CD4-positive, alpha-beta T cell treated with Interferon alpha-2 for 1 hour (primary cell): ENCODE measurements at regions not wholly inside any gene's neighbourhood (a gene's known extent, or its start where the extent isn't known, plus 50 kb on each side); places are given as distances from the start of the nearest gene placed in this dataset.

Source experiments
- DNase-seq, 2 donors: peaks; one replicate each; pipeline ENCODE4 v3.0.0-alpha.2; 2020 to 2022

DNA sequence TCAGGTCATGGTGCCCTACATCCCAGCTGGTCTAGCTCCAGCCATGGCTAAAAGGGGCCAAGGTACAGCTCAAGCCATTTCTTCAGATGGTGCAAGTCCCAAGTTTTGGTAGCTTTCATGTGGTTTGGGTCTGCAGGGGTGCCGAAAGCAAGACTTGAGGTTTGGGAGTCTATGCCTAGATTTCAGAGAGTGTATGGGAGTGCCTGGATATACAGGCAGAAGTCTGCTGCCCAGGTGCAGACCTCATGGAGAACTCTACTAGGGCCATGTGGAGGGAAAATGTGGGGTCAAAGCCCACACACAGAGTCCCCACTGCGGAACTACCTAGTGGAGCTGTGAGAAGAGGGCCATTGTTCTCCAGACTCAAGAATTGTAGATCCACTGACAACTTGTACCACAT, 1000.9 kb upstream of the ADGRB3 start:
- no peak for DNase-seq

- no peak for DNase-seq
Observed at GRCh38 chr6:67633058-67633457, 1002.0 kb upstream of the ADGRB3 start.

DNA sequence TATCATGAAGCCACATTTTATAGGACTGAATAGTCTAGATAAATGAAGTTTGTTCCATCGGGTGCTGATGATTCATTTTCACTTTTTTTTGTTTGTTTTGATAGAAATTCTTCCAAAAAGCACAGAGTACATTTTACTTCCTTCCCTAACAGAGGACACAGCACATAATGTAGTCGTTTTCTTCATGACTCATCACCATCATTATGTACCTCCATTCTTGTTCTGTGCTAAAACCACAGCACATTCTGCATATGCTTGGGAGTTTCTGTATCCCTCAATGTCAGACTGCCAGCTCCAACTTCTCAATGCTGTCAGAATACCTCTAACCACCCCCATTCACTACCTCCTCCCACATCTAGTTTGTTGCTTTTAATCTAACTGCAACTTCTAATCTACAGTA, 1004.9 kb upstream of the ADGRB3 start:
- DNase-seq = no peak

DNA sequence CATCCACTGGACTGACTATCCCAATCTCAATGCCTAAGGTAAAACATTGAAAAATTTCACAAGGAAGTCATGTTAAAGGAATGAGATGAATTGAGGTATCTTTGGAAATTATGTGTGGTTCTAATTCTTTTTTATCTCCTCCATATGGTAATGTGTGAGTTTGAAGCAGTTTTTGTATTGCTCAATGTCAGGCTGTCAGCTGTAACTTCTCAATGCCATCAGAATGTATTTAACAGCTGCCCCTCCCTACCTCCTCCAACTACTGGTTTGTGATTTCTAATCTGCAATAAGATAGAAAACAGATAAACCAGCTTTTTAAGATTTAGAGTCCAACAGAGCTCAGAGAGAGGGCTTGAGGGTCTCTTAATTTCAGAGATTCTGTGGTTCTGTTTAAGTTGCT, 1005.8 kb upstream of the ADGRB3 start:
- DNase-seq = no peak

GRCh38 chr6:67615796-67616195, 1019.3 kb upstream of the ADGRB3 start:
- DNase-seq = no peak

DNA sequence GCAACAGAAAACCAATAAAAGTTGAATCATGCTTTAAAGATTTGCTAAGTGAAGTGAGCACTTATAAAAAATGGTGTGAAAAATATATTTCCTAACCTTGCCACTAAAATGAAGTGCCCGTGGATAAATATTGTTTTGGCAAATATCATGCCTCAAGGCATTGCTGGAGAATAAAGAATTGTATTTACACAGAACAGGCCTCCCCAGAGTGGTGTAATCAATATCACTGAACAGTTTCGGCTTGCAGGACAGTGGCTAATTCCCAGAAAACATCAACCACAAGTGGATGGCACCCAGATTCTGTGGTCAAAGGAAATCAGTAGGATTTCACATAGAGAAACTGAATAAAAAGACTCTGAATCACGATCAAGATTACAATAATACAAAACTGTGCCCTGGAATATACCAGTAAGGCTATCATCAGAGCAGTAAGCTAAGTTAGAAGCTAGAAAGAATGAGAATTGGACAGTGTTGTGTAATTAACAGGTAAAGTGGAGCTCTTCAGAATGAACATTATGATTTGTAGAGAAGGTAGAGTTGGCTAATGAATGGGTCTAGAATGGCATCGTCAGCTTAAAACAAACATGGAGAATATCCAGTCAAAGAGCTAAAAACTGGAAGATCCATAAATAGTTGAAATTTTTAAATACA, 1026.9 kb upstream of the ADGRB3 start:
- DNase-seq = no peak

DNA sequence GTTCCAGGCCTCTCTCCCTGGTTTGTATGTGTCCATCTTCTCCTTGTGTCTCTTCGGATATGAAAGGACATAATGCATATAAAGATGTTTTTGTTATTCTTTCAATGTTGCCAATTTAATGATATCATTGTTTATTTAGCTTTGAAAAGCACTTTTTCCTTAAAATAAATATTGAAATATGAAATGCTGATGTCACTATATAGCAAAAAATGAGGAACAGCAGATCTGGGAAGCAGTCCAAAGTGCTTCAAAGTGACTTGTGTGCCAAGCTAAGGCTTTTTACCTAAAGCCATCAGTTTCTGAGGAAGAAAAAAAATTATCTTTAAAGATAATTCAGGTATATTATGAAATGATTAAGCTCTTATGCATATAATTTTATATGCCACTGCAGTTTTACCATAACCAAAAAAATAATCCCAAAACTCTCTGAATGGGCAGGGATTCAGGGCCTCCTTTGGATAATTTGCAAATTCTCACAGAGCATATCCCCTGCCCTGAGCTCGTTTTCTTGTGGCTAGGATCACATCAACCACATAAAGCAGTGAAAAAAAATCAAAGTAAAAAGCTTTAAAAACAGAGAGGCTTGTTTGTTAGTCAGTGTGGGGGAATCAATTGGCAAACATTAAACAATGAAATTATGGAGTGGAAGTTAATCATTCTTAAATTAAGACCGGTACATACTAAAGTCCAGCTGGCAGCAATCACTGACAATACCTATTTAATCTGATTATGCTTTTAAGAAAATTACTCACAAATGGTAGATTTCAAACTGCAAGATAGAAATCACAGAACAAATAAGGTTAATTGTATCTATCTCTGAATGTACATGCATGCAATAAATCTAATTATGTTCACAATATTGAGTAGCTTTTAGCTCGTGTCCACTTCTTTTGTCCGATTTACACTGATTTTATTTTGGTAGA, 1027.9 kb upstream of the ADGRB3 start:
- DNase-seq = no peak

GRCh38 chr6:67594366-67594765, 1040.7 kb upstream of the ADGRB3 start:
- no peak for DNase-seq

DNA sequence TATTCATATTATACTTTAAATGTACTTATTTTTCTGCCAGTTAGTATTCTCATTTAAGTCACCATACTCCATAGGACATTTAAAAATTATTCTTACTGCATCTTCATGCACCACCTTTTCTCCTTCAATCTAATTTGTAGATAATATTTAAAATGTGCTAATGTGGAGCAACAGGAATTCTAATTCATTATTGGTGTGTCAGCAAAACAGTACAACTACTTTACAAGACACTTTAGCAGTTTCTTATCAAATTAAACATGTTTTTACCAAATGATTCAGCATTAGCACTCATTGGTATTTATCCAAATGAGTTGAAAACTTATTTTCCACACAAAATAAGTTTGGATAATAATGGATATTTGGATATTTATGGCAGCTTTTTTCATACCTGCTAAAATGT, 1041.8 kb upstream of the ADGRB3 start:
- no peak for DNase-seq

- no peak for DNase-seq
Observed at GRCh38 chr6:67591910-67592309, 1043.2 kb upstream of the ADGRB3 start.

- DNase-seq = no peak
Observed at GRCh38 chr6:67567842-67568241, 1067.2 kb upstream of the ADGRB3 start.

- DNase-seq = no peak
Observed at GRCh38 chr6:67563671-67564070, 1071.4 kb upstream of the ADGRB3 start.

- no peak for DNase-seq
Observed at GRCh38 chr6:67560068-67560467, 1075.0 kb upstream of the ADGRB3 start.

DNA sequence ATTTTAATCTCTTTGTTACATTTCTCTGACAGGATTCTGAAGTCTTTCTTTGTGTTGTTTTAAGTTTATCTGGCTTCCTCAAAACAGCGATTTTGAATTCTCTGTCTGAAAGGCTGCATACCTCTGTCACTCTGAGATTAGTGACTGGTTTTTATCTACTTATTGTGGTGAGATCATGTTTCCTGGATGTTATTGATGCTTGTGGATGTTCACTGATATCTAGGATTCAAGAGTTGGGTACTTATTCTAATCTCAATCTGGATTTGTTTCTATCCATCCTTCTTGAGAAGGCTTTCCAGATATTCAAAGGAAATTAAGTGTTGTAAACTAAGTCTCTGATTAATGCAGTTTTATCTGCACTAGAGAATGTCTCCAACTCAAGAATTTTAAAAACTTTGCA, 1076.1 kb upstream of the ADGRB3 start:
- DNase-seq = no peak

GRCh38 chr6:67544851-67545452, 1090.1 kb upstream of the ADGRB3 start:
- DNase-seq = no peak

- DNase-seq = no peak
Observed at GRCh38 chr6:67541586-67541985, 1093.5 kb upstream of the ADGRB3 start.

- no peak for DNase-seq
Observed at GRCh38 chr6:67538032-67538431, 1097.0 kb upstream of the ADGRB3 start.

DNA sequence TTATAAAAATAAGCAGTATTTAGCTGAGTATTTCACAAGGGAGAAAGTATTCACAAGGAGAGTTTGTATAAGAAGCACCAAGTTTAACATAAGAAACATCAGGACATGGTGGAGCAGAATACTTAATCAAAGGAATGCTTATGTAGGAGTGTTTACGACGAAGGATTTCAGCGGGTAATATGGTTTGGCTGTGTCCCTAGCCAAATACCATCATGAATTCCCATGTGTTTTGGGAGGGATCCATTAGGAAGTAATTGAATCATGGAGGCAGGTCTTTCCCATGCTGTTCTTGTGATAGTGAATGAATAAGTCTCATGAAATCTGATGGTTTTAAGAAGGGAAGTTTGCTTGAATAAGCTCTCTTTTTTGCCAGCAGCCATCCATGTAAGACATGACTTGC, 1099.1 kb upstream of the ADGRB3 start:
- no peak for DNase-seq

DNA sequence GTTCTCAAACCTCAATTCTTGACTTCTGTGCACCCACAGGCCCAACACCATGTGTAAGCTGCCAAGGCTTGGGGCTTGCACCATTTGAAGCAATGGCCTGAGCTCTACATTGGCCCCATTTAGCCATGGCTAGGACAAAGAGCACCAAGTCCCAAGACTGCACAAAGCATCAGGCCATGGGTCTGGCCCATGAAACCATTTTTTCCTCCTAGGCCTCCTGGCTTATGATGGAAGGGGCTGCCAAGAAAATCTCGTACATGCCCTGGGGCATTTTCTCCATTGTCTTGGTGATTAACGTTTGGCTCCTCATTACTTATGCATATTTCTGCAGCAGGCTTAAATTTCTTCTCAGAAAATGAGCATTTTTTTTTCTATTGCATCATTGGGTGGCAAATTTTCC, 1128.7 kb upstream of the ADGRB3 start:
- no peak for DNase-seq

GRCh38 chr6:67501755-67502154, 1133.3 kb upstream of the ADGRB3 start:
- DNase-seq = no peak

GRCh38 chr6:67497749-67498148, 1137.3 kb upstream of the ADGRB3 start:
- no peak for DNase-seq

DNA sequence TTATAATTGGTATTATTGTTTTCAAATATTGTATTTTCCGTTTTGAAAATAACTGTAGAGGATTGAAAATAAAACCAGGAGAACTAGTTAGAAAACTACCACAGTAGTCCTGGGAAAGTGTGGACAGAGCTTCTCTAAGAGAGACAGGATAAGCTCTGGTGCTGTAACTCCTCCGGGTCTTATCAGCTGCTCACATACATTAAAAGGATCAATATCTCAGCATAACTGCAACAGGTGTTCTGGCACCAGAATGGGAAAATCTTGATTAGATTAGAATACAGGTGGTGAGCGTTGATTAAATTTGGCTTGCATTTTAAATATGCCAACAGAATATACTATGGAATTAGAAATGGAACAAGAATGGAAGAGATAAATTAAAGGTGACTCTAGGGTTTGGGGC, 1138.9 kb upstream of the ADGRB3 start:
- DNase-seq = no peak

- DNase-seq = no peak
Observed at GRCh38 chr6:67493682-67494081, 1141.4 kb upstream of the ADGRB3 start.

GRCh38 chr6:67475700-67476099, 1159.4 kb upstream of the ADGRB3 start:
- DNase-seq = no peak
